GM13977 (cell line): ENCODE measurements at regions not wholly inside any gene's neighbourhood (a gene's known extent, or its start where the extent isn't known, plus 50 kb on each side); places are given as distances from the start of the nearest gene placed in this dataset.

Experiments used
- DNase-seq: peaks from one replicate; pipeline ENCODE4 v3.0.0; 2012; ENCODE audit warnings: low spot score
- in situ Hi-C: fragments of 300-500 bp; cut with MboI; formaldehyde crosslinking; loops from one replicate; pipeline ENCODE4 v1.12.0; 2022; ENCODE audit warnings: low sequenced_read_pairs, low pct_unique_long_range_greater_than_20kb, mixed read lengths, inconsistent platforms; ENCODE audit not compliant: unreplicated experiment
- TF ChIP-seq, protein P1 (sequence below): IDR thresholded peaks from 2 replicates; pipeline ENCODE4 v1.5.1; 2012; ENCODE audit warnings: mild to moderate bottlenecking, control low read depth; ENCODE audit not compliant: insufficient read depth; ENCODE audit errors: extremely low read depth, missing control alignments

DNA sequence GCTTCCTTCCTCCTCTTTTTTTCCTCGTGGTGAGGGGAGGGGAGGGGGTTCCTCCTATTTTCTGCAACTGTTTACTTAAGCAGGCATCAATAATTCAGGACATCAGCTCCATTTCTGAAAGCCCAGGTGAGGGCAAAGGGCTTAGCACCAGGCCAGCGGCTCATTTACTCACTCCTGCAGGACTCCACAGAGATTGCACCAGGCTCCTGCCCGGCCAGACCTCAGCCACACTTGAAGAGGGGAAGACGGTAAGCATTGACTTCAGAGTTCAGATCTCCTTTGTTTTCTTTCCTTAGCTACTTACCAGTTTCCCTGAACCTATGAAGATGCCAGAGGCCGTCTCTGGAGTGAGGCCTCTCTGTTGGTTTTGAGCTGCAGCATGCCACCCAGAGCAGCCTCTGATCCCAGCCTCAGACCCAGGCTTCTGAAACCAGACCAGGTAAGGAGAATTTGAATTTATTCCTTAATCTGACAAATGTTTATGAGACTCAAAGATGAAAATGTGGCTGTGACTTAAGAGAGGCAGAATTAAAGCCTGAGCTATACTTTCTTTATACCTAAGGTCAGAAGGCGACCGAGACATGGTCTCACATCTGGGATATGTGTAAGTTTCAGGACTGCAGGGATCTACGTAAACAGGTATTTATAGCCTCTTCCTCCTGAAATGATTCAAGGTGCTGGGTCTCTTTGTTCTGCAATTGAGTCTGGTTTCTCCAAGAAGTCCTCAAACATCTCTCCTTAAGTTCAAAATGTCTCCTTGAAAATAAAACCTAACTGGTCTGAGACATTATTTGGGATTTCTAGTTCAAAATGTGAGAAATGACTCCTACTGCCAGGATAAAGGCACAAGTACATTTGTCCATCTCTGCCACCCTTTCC, 272.5 kb upstream of the RUNX1 start:
- TF ChIP-seq, protein P1, sequence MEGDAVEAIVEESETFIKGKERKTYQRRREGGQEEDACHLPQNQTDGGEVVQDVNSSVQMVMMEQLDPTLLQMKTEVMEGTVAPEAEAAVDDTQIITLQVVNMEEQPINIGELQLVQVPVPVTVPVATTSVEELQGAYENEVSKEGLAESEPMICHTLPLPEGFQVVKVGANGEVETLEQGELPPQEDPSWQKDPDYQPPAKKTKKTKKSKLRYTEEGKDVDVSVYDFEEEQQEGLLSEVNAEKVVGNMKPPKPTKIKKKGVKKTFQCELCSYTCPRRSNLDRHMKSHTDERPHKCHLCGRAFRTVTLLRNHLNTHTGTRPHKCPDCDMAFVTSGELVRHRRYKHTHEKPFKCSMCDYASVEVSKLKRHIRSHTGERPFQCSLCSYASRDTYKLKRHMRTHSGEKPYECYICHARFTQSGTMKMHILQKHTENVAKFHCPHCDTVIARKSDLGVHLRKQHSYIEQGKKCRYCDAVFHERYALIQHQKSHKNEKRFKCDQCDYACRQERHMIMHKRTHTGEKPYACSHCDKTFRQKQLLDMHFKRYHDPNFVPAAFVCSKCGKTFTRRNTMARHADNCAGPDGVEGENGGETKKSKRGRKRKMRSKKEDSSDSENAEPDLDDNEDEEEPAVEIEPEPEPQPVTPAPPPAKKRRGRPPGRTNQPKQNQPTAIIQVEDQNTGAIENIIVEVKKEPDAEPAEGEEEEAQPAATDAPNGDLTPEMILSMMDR: no peak
- in situ Hi-C loops: no loop called here
- DNase-seq: peak; percentile 17

- in situ Hi-C loops: no loop called here
- TF ChIP-seq, protein P1: no peak
- DNase-seq: no peak
These were observed 270.7 kb upstream of the RUNX1 start for GRCh38 chr21:35319684-35320283.

- TF ChIP-seq, protein P1: no peak
- DNase-seq: no peak
- in situ Hi-C loops: no loop called here
These were observed 267.8 kb upstream of the RUNX1 start for GRCh38 chr21:35316933-35317332.

GRCh38 chr21:35316456-35316855, 267.4 kb upstream of the RUNX1 start:
- in situ Hi-C loops: no loop called here
- TF ChIP-seq, protein P1: no peak

DNA sequence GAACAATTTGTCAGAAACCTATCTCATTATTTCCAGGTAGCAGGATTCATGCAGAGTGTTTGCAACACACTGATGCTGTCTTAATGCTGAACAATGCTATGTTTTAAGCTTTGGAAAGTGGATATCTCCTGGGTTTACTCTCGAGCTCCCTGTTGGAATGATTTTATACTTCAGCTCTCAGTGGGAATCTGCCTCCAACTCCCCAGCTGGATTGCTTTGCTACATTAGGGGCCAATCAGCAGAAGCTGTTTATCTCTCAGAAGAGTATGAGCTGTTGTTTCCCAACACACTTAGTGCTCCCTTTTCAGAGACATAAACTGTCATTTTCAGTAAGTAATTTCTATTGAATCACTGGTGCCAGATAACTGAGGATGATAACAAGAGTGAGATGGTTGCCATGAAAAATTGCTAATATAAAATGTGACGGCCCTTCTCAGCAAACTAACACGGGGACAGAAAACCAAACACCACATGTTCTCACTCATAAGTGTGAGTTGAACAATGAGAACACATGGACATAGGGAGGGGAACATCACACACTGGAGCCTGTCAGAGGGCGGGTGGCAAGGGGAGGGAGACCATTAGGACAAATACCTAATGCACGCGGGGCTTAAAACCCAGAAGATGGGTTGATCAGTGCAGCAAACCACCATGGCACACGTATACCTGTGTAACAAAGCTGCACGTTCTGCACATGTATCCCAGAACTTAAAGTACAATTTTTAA, 265.9 kb upstream of the RUNX1 start:
- in situ Hi-C loops: no loop called here
- no peak for DNase-seq
- TF ChIP-seq, protein P1: no peak

More at GRCh38 chr21:35316456-35316855, 267.4 kb upstream of the RUNX1 start:
- DNase-seq: no peak

DNA sequence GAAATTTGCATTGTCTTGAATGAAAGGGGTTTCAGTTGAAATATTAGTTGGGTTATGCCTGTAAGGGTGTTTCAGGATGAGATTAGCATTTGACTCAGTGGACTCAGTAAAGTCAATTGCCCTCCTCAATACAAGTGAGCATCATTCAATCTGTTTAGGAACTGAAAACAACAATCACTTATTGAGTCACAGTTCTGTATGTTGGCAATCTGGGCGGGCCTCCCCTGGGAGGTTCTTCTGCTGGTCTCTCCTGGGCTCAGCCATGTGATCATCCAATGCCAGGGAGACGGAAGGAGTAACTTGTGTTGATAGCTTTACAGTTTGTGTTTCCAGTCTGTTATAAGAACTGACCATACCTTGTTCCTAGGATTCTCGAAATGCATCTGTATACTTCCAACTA, 262.9 kb upstream of the RUNX1 start:
- TF ChIP-seq, protein P1: no peak
- in situ Hi-C loops: no loop called here
- DNase-seq: no peak
